DOHH2 (cell line): ENCODE measurements at regions not wholly inside any gene's neighbourhood (a gene's known extent, or its start where the extent isn't known, plus 50 kb on each side); places are given as distances from the start of the nearest gene placed in this dataset.

Experiments
- EZH2phosphoT487 ChIP-seq: fragments of 200-600 bp; sonication (generic); IDR thresholded peaks from 2 replicates; pipeline ENCODE4 v1.6.1; 2017; ENCODE audit warnings: borderline replicate concordance, mild to moderate bottlenecking, antibody characterized with exemption, low read length, moderate library complexity, mixed read lengths
- TF ChIP-seq, protein P1 (sequence below): fragments of 200-600 bp; sonication (generic); IDR thresholded peaks from one replicate; pipeline ENCODE4 v1.5.1; 2014; ENCODE audit warnings: antibody characterized with exemption, mild to moderate bottlenecking, low read depth, low read length; ENCODE audit not compliant: poor library complexity, severe bottlenecking

DNA sequence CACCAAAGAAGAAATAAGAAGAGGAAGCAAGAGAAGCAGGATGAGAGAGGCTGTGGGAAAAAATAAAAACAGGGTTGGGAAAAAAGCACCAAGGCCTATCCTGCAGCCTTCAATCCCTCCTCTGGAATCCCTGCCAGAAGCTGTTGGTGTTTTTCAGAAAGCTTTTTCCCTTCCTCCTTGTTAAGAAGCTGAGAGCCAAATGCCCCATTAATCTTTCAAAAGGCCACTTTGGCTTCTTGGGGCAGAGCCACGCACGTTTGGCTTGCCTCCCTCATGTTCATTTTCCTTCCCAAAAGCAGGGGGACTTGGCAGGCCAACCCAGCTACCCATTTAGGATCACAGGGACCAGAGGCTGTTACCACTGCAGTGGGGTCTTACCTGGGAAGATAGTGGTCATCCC, 365.3 kb downstream of the NUAK1 start:
- TF ChIP-seq, protein P1, sequence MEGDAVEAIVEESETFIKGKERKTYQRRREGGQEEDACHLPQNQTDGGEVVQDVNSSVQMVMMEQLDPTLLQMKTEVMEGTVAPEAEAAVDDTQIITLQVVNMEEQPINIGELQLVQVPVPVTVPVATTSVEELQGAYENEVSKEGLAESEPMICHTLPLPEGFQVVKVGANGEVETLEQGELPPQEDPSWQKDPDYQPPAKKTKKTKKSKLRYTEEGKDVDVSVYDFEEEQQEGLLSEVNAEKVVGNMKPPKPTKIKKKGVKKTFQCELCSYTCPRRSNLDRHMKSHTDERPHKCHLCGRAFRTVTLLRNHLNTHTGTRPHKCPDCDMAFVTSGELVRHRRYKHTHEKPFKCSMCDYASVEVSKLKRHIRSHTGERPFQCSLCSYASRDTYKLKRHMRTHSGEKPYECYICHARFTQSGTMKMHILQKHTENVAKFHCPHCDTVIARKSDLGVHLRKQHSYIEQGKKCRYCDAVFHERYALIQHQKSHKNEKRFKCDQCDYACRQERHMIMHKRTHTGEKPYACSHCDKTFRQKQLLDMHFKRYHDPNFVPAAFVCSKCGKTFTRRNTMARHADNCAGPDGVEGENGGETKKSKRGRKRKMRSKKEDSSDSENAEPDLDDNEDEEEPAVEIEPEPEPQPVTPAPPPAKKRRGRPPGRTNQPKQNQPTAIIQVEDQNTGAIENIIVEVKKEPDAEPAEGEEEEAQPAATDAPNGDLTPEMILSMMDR: no peak
- TF ChIP-seq EZH2phosphoT487: no peak
